HUES6 (cell line): ENCODE measurements at regions not wholly inside any gene's neighbourhood (a gene's known extent, or its start where the extent isn't known, plus 50 kb on each side); places are given as distances from the start of the nearest gene placed in this dataset.
"Not testable (repeated sequence)": the region's sequence is repeated elsewhere in the genome, so short reads cannot be mapped to it uniquely, and the experiment has no call there.

ENCODE experiments used
- H3K27ac ChIP-seq: 2 replicates; pipeline ENCODE4 v1.7.0; 2013; ENCODE audit warnings: low read depth, mild to moderate bottlenecking, low read length, inconsistent platforms
- H3K27me3 ChIP-seq: 2 replicates; pipeline ENCODE4 v1.6.1; 2013; ENCODE audit warnings: low read length; ENCODE audit not compliant: control insufficient read depth, insufficient read depth
- H3K36me3 ChIP-seq: 2 replicates; pipeline ENCODE4 v1.6.1; 2013; ENCODE audit warnings: low read length; ENCODE audit not compliant: control insufficient read depth, insufficient read depth
- H3K4me1 ChIP-seq: 2 replicates; pipeline ENCODE4 v1.6.1; 2013; ENCODE audit warnings: low read length; ENCODE audit not compliant: control insufficient read depth, insufficient read depth
- H3K4me3 ChIP-seq: 2 replicates; pipeline ENCODE4 v1.5.1; 2013; ENCODE audit warnings: low read depth, low read length
- H3K9ac ChIP-seq: one replicate; pipeline ENCODE4 v1.6.1; 2013; ENCODE audit warnings: mild to moderate bottlenecking, low read length
- H3K9me3 ChIP-seq: 2 replicates; pipeline ENCODE4 v1.6.1; 2013; ENCODE audit warnings: low read depth, low read length; ENCODE audit not compliant: control insufficient read depth, insufficient read depth

GRCh38 chr1:234785922-234786321 lies 175.9 kb upstream of the IRF2BP2 start:
- H3K9ac ChIP-seq, H3K4me3 ChIP-seq, H3K27ac ChIP-seq, H3K9me3 ChIP-seq, H3K36me3 ChIP-seq, H3K27me3 ChIP-seq: not testable (repeated sequence)
- H3K4me1 ChIP-seq, result peaks cover 11% of the 10 kb centered on the region

GRCh38 chr1:234785471-234785919 lies 175.5 kb upstream of the IRF2BP2 start:
- not testable (repeated sequence) for H3K36me3 ChIP-seq, H3K27me3 ChIP-seq, H3K9ac ChIP-seq, H3K9me3 ChIP-seq, H3K27ac ChIP-seq, H3K4me3 ChIP-seq
- H3K4me1 ChIP-seq, result peaks cover 13% of the 10 kb centered on the region

- H3K9ac ChIP-seq, H3K36me3 ChIP-seq, H3K9me3 ChIP-seq, H3K27ac ChIP-seq, H3K4me3 ChIP-seq, H3K27me3 ChIP-seq: not testable (repeated sequence)
- peaks cover 19% of the 10 kb centered on the region for H3K4me1 ChIP-seq
Measured at GRCh38 chr1:234784108-234784507, 174.1 kb upstream of the IRF2BP2 start.

GRCh38 chr1:234782791-234783190 lies 172.8 kb upstream of the IRF2BP2 start:
- Histone ChIP-seq H3K27ac (no peak overlapping the region), H3K27me3 (no peaks in the 10 kb centered on the region), H3K4me3 (no peak overlapping the region), H3K36me3 (no peaks in the 10 kb centered on the region), H3K4me1 (peaks cover 19% of the 10 kb centered on the region), H3K9me3 (no peaks in the 10 kb centered on the region), H3K9ac (no peak overlapping the region)

GRCh38 chr1:234782105-234782751 lies 172.2 kb upstream of the IRF2BP2 start:
- Histone ChIP-seq H3K27me3 (peaks cover 1% of the 10 kb centered on the region; the same call in 1 of the 2 replicates), H3K4me3 (no peak overlapping the region), H3K36me3 (no peaks in the 10 kb centered on the region), H3K9me3 (no peaks in the 10 kb centered on the region), H3K27ac (no peak overlapping the region), H3K4me1 (peaks cover 19% of the 10 kb centered on the region), H3K9ac (no peak overlapping the region)

GRCh38 chr1:234781241-234782065 lies 171.5 kb upstream of the IRF2BP2 start:
- H3K4me3 ChIP-seq, result no peak overlapping the region
- no peaks in the 10 kb centered on the region for H3K36me3 ChIP-seq
- peaks cover 19% of the 10 kb centered on the region for H3K4me1 ChIP-seq
- no peak overlapping the region for H3K9ac ChIP-seq
- H3K27me3 ChIP-seq, result peaks cover 6% of the 10 kb centered on the region; the same call in 1 of the 2 replicates
- no peaks in the 10 kb centered on the region for H3K9me3 ChIP-seq
- no peak overlapping the region for H3K27ac ChIP-seq

GRCh38 chr1:234780531-234781162 lies 170.7 kb upstream of the IRF2BP2 start:
- Histone ChIP-seq H3K36me3 (no peaks in the 10 kb centered on the region), H3K9me3 (peaks cover 5% of the 10 kb centered on the region; the same call in 1 of the 2 replicates), H3K27ac (no peak overlapping the region), H3K4me3 (no peak overlapping the region), H3K9ac (no peak overlapping the region), H3K4me1 (peaks cover 19% of the 10 kb centered on the region), H3K27me3 (peaks cover 7% of the 10 kb centered on the region; the same call in 1 of the 2 replicates)

GRCh38 chr1:234780112-234780511 lies 170.1 kb upstream of the IRF2BP2 start:
- Histone ChIP-seq H3K9me3 (peaks cover 6% of the 10 kb centered on the region; the same call in 1 of the 2 replicates), H3K9ac (no peak overlapping the region), H3K4me1 (peaks cover 14% of the 10 kb centered on the region), H3K27me3 (peaks cover 7% of the 10 kb centered on the region; the same call in 1 of the 2 replicates), H3K36me3 (no peaks in the 10 kb centered on the region), H3K4me3 (no peak overlapping the region), H3K27ac (no peak overlapping the region)

GRCh38 chr1:234779600-234779999 lies 169.6 kb upstream of the IRF2BP2 start:
- H3K36me3 ChIP-seq, H3K4me3 ChIP-seq, H3K27me3 ChIP-seq, H3K27ac ChIP-seq, H3K9ac ChIP-seq: not testable (repeated sequence)
- Histone ChIP-seq H3K4me1 (peaks cover 14% of the 10 kb centered on the region), H3K9me3 (peaks cover 11% of the 10 kb centered on the region; the same call in 1 of the 2 replicates)

- H3K36me3 ChIP-seq, result no peaks in the 10 kb centered on the region
- no peak overlapping the region for H3K4me3 ChIP-seq
- peaks cover 14% of the 10 kb centered on the region for H3K4me1 ChIP-seq
- no peak overlapping the region for H3K27ac ChIP-seq
- peaks cover 7% of the 10 kb centered on the region; the same call in 1 of the 2 replicates for H3K27me3 ChIP-seq
- H3K9me3 ChIP-seq, result peaks cover 15% of the 10 kb centered on the region; the same call in 1 of the 2 replicates
- H3K9ac ChIP-seq, result no peak overlapping the region
Measured at GRCh38 chr1:234779160-234779538, 169.2 kb upstream of the IRF2BP2 start.
